ENCODE measurements at regions not wholly inside any gene's neighbourhood (a gene's known extent, or its start where the extent isn't known, plus 50 kb on each side); places are given as distances from the start of the nearest gene placed in this dataset.

- no peak for DNase-seq (ENCODE audit: low spot score in 2 of 2)
- TF ChIP-seq POLR2A (IDR thresholded peaks at IDR 0.05) (no peak), POLR2AphosphoS5 (IDR thresholded peaks at IDR 0.05) (no peak), CTCF (IDR thresholded peaks at IDR 0.05) (no peak), EP300 (IDR thresholded peaks at IDR 0.05) (no peak)
- 60% methylated on average over 3 of the region's 4 CpGs for WGBS
- Histone ChIP-seq H3K4me1 (no peaks in the 10 kb centered on the region), H3K4me3 (no peak overlapping the region), H3K27ac (no peak overlapping the region), H3K36me3 (no peaks in the 10 kb centered on the region), H3K27me3 (peaks cover 11% of the 10 kb centered on the region), H3K9me3 (peaks cover under 1% of the 10 kb centered on the region)
These were observed 79.4 kb upstream of the VSTM2B start for GRCh38 chr19:29446361-29446760.

- TF ChIP-seq POLR2A (IDR thresholded peaks at IDR 0.05) (no peak), CTCF (IDR thresholded peaks at IDR 0.05) (no peak), EP300 (IDR thresholded peaks at IDR 0.05) (no peak), POLR2AphosphoS5 (IDR thresholded peaks at IDR 0.05) (no peak)
- H3K36me3 ChIP-seq = no peaks in the 10 kb centered on the region
These were observed 77.7 kb upstream of the VSTM2B start for GRCh38 chr19:29448046-29448445.

GRCh38 chr19:29449371-29449770 lies 76.4 kb upstream of the VSTM2B start:
- H3K27ac ChIP-seq = no peak overlapping the region
- H3K4me1 ChIP-seq = no peaks in the 10 kb centered on the region
- no peaks in the 10 kb centered on the region for H3K36me3 ChIP-seq
- no peak for DNase-seq (ENCODE audit: low spot score in 2 of 2)
- H3K9me3 ChIP-seq = no peaks in the 10 kb centered on the region
- 83% methylated on average over 5 of the region's 5 CpGs for WGBS
- TF ChIP-seq POLR2AphosphoS5 (IDR thresholded peaks at IDR 0.05) (no peak), EP300 (IDR thresholded peaks at IDR 0.05) (no peak), CTCF (IDR thresholded peaks at IDR 0.05) (no peak), POLR2A (IDR thresholded peaks at IDR 0.05) (no peak)
- H3K4me3 ChIP-seq = no peak overlapping the region
- peaks cover 7% of the 10 kb centered on the region for H3K27me3 ChIP-seq

More at GRCh38 chr19:29448046-29448445, 77.7 kb upstream of the VSTM2B start:
- H3K9me3 ChIP-seq = no peaks in the 10 kb centered on the region
- H3K27ac ChIP-seq = no peak overlapping the region
- DNase-seq (ENCODE audit: low spot score in 2 of 2) = no peak
- 75% methylated on average over 8 of the region's 8 CpGs for WGBS
- peaks cover 7% of the 10 kb centered on the region for H3K27me3 ChIP-seq
- H3K4me1 ChIP-seq = no peaks in the 10 kb centered on the region
- H3K4me3 ChIP-seq = no peak overlapping the region

- WGBS = 64% methylated on average over 4 of the region's 4 CpGs
- H3K27me3 ChIP-seq = peaks cover 7% of the 10 kb centered on the region
- H3K4me3 ChIP-seq = no peak overlapping the region
- no peak for TF ChIP-seq EP300 (IDR thresholded peaks at IDR 0.05)
- TF ChIP-seq POLR2AphosphoS5 (IDR thresholded peaks at IDR 0.05) = no peak
- TF ChIP-seq POLR2A (IDR thresholded peaks at IDR 0.05) = no peak
- TF ChIP-seq CTCF (IDR thresholded peaks at IDR 0.05) = no peak
- no peaks in the 10 kb centered on the region for H3K4me1 ChIP-seq
- DNase-seq (ENCODE audit: low spot score in 2 of 2) = no peak
- H3K27ac ChIP-seq = no peak overlapping the region
- H3K9me3 ChIP-seq = no peaks in the 10 kb centered on the region
- no peaks in the 10 kb centered on the region for H3K36me3 ChIP-seq
These were observed 75.5 kb upstream of the VSTM2B start for GRCh38 chr19:29450306-29450705.

- Histone ChIP-seq H3K27ac (no peak overlapping the region), H3K4me1 (no peaks in the 10 kb centered on the region), H3K9me3 (no peaks in the 10 kb centered on the region), H3K36me3 (no peaks in the 10 kb centered on the region), H3K4me3 (no peak overlapping the region), H3K27me3 (peaks cover 7% of the 10 kb centered on the region)
- WGBS = 82% methylated on average over 4 of the region's 4 CpGs
- no peak for DNase-seq (ENCODE audit: low spot score in 2 of 2)
- TF ChIP-seq POLR2AphosphoS5 (IDR thresholded peaks at IDR 0.05) (no peak), CTCF (IDR thresholded peaks at IDR 0.05) (no peak), EP300 (IDR thresholded peaks at IDR 0.05) (no peak), POLR2A (IDR thresholded peaks at IDR 0.05) (no peak)
These were observed 75.0 kb upstream of the VSTM2B start for GRCh38 chr19:29450812-29451211.
